ENCODE measurements at regions not wholly inside any gene's neighbourhood (a gene's known extent, or its start where the extent isn't known, plus 50 kb on each side); places are given as distances from the start of the nearest gene placed in this dataset.

GRCh38 chr17:79498854-79499253 is 112.0 kb downstream of the RBFOX3 start:
- Histone ChIP-seq H3K9me3 (peaks cover 0 to 10% (median 4%) of the 10 kb centered on the region in 4 donors), H3K27ac (no peak overlapping the region), H3K4me1 (no peaks in the 10 kb centered on the region), H3K4me3 (no peak overlapping the region), H3K27me3 (peaks cover 0 to 43% (median 21%) of the 10 kb centered on the region in 3 donors), H3K36me3 (no peaks in the 10 kb centered on the region)
- TF ChIP-seq POLR2AphosphoS5 (IDR thresholded peaks at IDR 0.05) (no peak), EP300 (IDR thresholded peaks at IDR 0.05) (no peak)
- DNase-seq, result no peak
- intact Hi-C loops (cut with DNase I; ENCODE audit: low total_unique reads), result no loop called here
- WGBS, 5 donors, result 0% methylated on average over 1 of the region's 1 CpG

GRCh38 chr17:79497777-79498348 is 113.0 kb downstream of the RBFOX3 start:
- Histone ChIP-seq H3K4me3 (no peak overlapping the region), H3K4me1 (no peaks in the 10 kb centered on the region), H3K27ac (no peak overlapping the region), H3K9me3 (peaks cover 0 to 15% (median 7%) of the 10 kb centered on the region in 4 donors), H3K36me3 (no peaks in the 10 kb centered on the region), H3K27me3 (peaks cover 0 to 34% (median 15%) of the 10 kb centered on the region in 3 donors)
- TF ChIP-seq POLR2AphosphoS5 (IDR thresholded peaks at IDR 0.05), result no peak
- no peak for TF ChIP-seq EP300 (IDR thresholded peaks at IDR 0.05)
- no peak for TF ChIP-seq POLR2A (IDR thresholded peaks at IDR 0.05)
- no peak for TF ChIP-seq CTCF (IDR thresholded peaks at IDR 0.05)
- 86 to 90% (median 86%) methylated on average over 4 of the region's 4 CpGs for WGBS, 5 donors
- intact Hi-C loops (cut with DNase I; ENCODE audit: low total_unique reads), result no loop called here
- DNase-seq, result no peak

GRCh38 chr17:79496422-79497005 is 114.3 kb downstream of the RBFOX3 start:
- H3K4me3 ChIP-seq, result no peak overlapping the region
- H3K9me3 ChIP-seq, result peaks cover 0 to 16% (median 8%) of the 10 kb centered on the region in 4 donors
- H3K27me3 ChIP-seq, result peaks cover 0 to 29% (median 12%) of the 10 kb centered on the region in 3 donors
- intact Hi-C loops (cut with DNase I; ENCODE audit: low total_unique reads), result no loop called here
- H3K27ac ChIP-seq, result no peak overlapping the region
- no peak for TF ChIP-seq POLR2A (IDR thresholded peaks at IDR 0.05)
- no peak for TF ChIP-seq EP300 (IDR thresholded peaks at IDR 0.05)
- no peak for TF ChIP-seq POLR2AphosphoS5 (IDR thresholded peaks at IDR 0.05)
- TF ChIP-seq CTCF (IDR thresholded peaks at IDR 0.05), result no peak
- H3K36me3 ChIP-seq, result no peaks in the 10 kb centered on the region
- no peak for DNase-seq
- H3K4me1 ChIP-seq, result no peaks in the 10 kb centered on the region
- 61 to 79% (median 68%) methylated on average over 12 to 13 of the region's 13 CpGs for WGBS, 5 donors

- no peak for TF ChIP-seq POLR2A (IDR thresholded peaks at IDR 0.05)
- no peak for TF ChIP-seq POLR2AphosphoS5 (IDR thresholded peaks at IDR 0.05)
- no peak for TF ChIP-seq EP300 (IDR thresholded peaks at IDR 0.05)
- TF ChIP-seq CTCF (IDR thresholded peaks at IDR 0.05), result no peak
- H3K36me3 ChIP-seq, result no peaks in the 10 kb centered on the region
- H3K27ac ChIP-seq, result no peak overlapping the region
- DNase-seq, result no peak
- no peaks in the 10 kb centered on the region for H3K4me1 ChIP-seq
- peaks cover 0 to 20% (median 5%) of the 10 kb centered on the region in 3 donors for H3K27me3 ChIP-seq
- H3K4me3 ChIP-seq, result no peak overlapping the region
- 76 to 84% (median 82%) methylated on average over 11 of the region's 11 CpGs for WGBS, 5 donors
- peaks cover 0 to 16% (median 8%) of the 10 kb centered on the region in 4 donors for H3K9me3 ChIP-seq
- intact Hi-C loops (cut with DNase I; ENCODE audit: low total_unique reads), result no loop called here
Observed at GRCh38 chr17:79495665-79496064, 115.2 kb downstream of the RBFOX3 start.

DNA sequence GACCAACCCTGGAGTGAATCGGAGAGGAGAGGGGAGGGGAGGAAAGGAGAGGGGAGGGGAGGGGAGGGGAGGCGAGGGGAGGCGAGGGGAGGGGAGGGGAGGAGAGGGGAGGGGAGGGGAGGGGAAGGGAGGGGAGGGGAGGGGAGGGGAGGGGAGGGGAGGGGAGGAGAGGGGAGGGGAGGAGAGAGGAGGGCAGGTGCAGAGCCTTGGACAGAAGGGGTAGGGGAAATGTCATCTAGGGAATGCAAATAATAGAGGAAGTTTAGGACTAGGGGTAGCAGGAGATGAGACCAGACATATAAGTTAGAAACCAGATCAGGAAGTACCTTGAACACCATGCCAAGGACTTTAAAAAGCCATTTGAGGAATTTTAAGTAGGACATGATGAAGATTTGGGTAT is 119.8 kb downstream of the RBFOX3 start:
- no peak overlapping the region for H3K4me3 ChIP-seq
- H3K36me3 ChIP-seq, result no peaks in the 10 kb centered on the region
- no peak for TF ChIP-seq POLR2AphosphoS5 (IDR thresholded peaks at IDR 0.05)
- no peak for TF ChIP-seq CTCF (IDR thresholded peaks at IDR 0.05)
- TF ChIP-seq POLR2A (IDR thresholded peaks at IDR 0.05), result no peak
- no peak for TF ChIP-seq EP300 (IDR thresholded peaks at IDR 0.05)
- 40 to 56% methylated on average over 1 of the region's 3 CpGs; no CpG with 5 or more reads in 3 of the 5 donors for WGBS, 5 donors
- intact Hi-C loops (cut with DNase I; ENCODE audit: low total_unique reads), result no loop called here
- peaks cover 0 to 23% (median 11%) of the 10 kb centered on the region in 3 donors for H3K27me3 ChIP-seq
- DNase-seq, result no peak
- no peaks in the 10 kb centered on the region for H3K4me1 ChIP-seq
- peaks cover 0 to 16% (median 8%) of the 10 kb centered on the region in 4 donors for H3K9me3 ChIP-seq
- no peak overlapping the region for H3K27ac ChIP-seq
